Smooth muscle cell (in vitro differentiated cells): ENCODE measurements at regions not wholly inside any gene's neighbourhood (a gene's known extent, or its start where the extent isn't known, plus 50 kb on each side); places are given as distances from the start of the nearest gene placed in this dataset.
A peak's percentile ranks its signal among the peaks of the same experiment; 100 is the strongest.

Experiments
- DNase-seq: peaks from one replicate; lab custom pipeline; 2025; ENCODE audit not compliant: unreplicated experiment; lab: John Stamatoyannopoulos, UW
- H2AFZ ChIP-seq: fragments of 200-600 bp; sonication (generic); 2 replicates; pipeline ENCODE4 v1.6.0; 2016; ENCODE audit warnings: antibody characterized with exemption, low read depth, mild to moderate bottlenecking
- H3F3A ChIP-seq: fragments of 200-600 bp; sonication (generic); 2 replicates; pipeline ENCODE4 v1.6.0; 2017; ENCODE audit warnings: antibody characterized with exemption, low read depth
- H3K27ac ChIP-seq: fragments of 200-600 bp; sonication (generic); 2 replicates; pipeline ENCODE4 v1.5.1; 2016; ENCODE audit warnings: low read depth, mild to moderate bottlenecking
- H3K27me3 ChIP-seq: fragments of 200-600 bp; sonication (generic); 2 replicates; pipeline ENCODE4 v1.6.1; 2016; ENCODE audit warnings: low read depth, mild to moderate bottlenecking
- H3K36me3 ChIP-seq: fragments of 200-600 bp; sonication (generic); 2 replicates; pipeline ENCODE4 v1.5.1; 2016; ENCODE audit warnings: low read depth
- H3K4me1 ChIP-seq: fragments of 200-600 bp; sonication (generic); 2 replicates; pipeline ENCODE4 v1.5.1; 2016; ENCODE audit warnings: low read depth
- H3K4me2 ChIP-seq: fragments of 200-600 bp; sonication (generic); 2 replicates; pipeline ENCODE4 v1.6.0; 2016; ENCODE audit warnings: mild to moderate bottlenecking
- H3K4me3 ChIP-seq: fragments of 200-600 bp; sonication (generic); 2 replicates; pipeline ENCODE4 v1.5.1; 2016; ENCODE audit warnings: mild to moderate bottlenecking
- H3K79me2 ChIP-seq: fragments of 200-600 bp; sonication (generic); 2 replicates; pipeline ENCODE4 v1.6.0; 2016; ENCODE audit warnings: low read depth, mild to moderate bottlenecking
- H3K9ac ChIP-seq: fragments of 200-600 bp; sonication (generic); 2 replicates; pipeline ENCODE4 v1.6.0; 2016; ENCODE audit warnings: low read depth
- H3K9me3 ChIP-seq: fragments of 200-600 bp; sonication (generic); replicated peaks from 2 replicates; pipeline ENCODE4 v1.5.1; 2016; ENCODE audit warnings: low read depth
- H4K20me1 ChIP-seq: fragments of 200-600 bp; sonication (generic); 2 replicates; pipeline ENCODE4 v1.6.0; 2016; ENCODE audit warnings: low read depth
- CTCF ChIP-seq: fragments of 200-600 bp; sonication (generic); IDR thresholded peaks from 2 replicates; pipeline ENCODE4 v1.5.1; 2017; ENCODE audit warnings: borderline replicate concordance, mild to moderate bottlenecking, antibody characterized with exemption; ENCODE audit not compliant: insufficient read depth, poor library complexity, severe bottlenecking
- WGBS: methylation state at CpG from one replicate; pipeline ENCODE4 v1.1.7; 2016; ENCODE audit warnings: low lambda C conversion rate; 5-methylcytosine and 5-hydroxymethylcytosine counted together

- no peak for TF ChIP-seq CTCF
These were observed 54.4 kb upstream of the TMPRSS2 start for GRCh38 chr21:41562101-41563000.

DNA sequence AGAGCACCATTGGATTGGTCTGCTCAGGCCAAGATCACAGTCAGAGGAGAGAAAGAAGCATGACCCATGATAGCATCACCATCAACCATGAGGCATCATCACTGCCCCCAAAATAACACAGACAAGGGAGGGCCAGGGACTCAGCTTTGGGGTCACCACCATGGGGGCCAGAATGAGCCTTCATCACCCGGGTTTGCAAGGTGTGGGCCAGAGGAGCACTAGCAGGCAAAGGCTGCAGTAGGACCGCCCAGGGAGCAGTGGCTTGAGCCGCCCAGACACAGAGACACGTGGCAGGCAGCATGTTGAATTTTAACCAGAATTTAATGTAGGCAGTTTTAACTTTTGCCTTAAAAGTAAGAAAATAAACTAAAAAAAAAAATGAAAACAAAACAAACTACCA is 53.7 kb upstream of the TMPRSS2 start:
- Histone ChIP-seq H3K27ac (peak overlapping the region; percentile 22), H3K36me3 (no peaks in the 10 kb centered on the region), H3K27me3 (no peaks in the 10 kb centered on the region), H3K4me1 (peaks cover 8% of the 10 kb centered on the region), H3K79me2 (no peaks in the 10 kb centered on the region), H3K9me3 (no peaks in the 10 kb centered on the region), H2AFZ (no peak overlapping the region), H3K9ac (no peak overlapping the region), H4K20me1 (no peaks in the 10 kb centered on the region), H3F3A (no peaks in the 10 kb centered on the region), H3K4me3 (no peak overlapping the region), H3K4me2 (no peak overlapping the region)
- 86% methylated on average over 4 of the region's 4 CpGs for WGBS
- no peak for TF ChIP-seq CTCF
- no peak for DNase-seq

More at GRCh38 chr21:41562101-41563000, 54.4 kb upstream of the TMPRSS2 start:
- no peak overlapping the region for H3K9ac ChIP-seq
- no peaks in the 10 kb centered on the region for H3K79me2 ChIP-seq
- no peaks in the 10 kb centered on the region for H4K20me1 ChIP-seq
- no peak overlapping the region for H3K4me2 ChIP-seq
- H3K9me3 ChIP-seq: no peaks in the 10 kb centered on the region
- WGBS: 80% methylated on average over 26 of the region's 26 CpGs
- DNase-seq: peak; percentile 18
- H3K36me3 ChIP-seq: no peaks in the 10 kb centered on the region
- H3K27ac ChIP-seq: peak overlapping the region; percentile 22
- H3K4me1 ChIP-seq: peaks cover 8% of the 10 kb centered on the region
- no peaks in the 10 kb centered on the region for H3F3A ChIP-seq
- H2AFZ ChIP-seq: no peak overlapping the region
- no peaks in the 10 kb centered on the region for H3K27me3 ChIP-seq
- no peak overlapping the region for H3K4me3 ChIP-seq

- Histone ChIP-seq H3K79me2 (no peaks in the 10 kb centered on the region), H3F3A (no peaks in the 10 kb centered on the region), H2AFZ (no peak overlapping the region), H3K27ac (peak overlapping the region; percentile 71), H3K27me3 (no peaks in the 10 kb centered on the region), H3K36me3 (no peaks in the 10 kb centered on the region), H3K9me3 (no peaks in the 10 kb centered on the region), H3K4me3 (no peak overlapping the region), H3K9ac (no peak overlapping the region), H4K20me1 (no peaks in the 10 kb centered on the region), H3K4me1 (peaks cover 8% of the 10 kb centered on the region), H3K4me2 (peak overlapping the region; percentile 1)
- TF ChIP-seq CTCF: no peak
- DNase-seq: no peak
- 55% methylated on average over 9 of the region's 9 CpGs for WGBS
These were observed 52.8 kb upstream of the TMPRSS2 start for GRCh38 chr21:41560661-41561158.
